ENCODE measurements at regions not wholly inside any gene's neighbourhood (a gene's known extent, or its start where the extent isn't known, plus 50 kb on each side); places are given as distances from the start of the nearest gene placed in this dataset.

DNA sequence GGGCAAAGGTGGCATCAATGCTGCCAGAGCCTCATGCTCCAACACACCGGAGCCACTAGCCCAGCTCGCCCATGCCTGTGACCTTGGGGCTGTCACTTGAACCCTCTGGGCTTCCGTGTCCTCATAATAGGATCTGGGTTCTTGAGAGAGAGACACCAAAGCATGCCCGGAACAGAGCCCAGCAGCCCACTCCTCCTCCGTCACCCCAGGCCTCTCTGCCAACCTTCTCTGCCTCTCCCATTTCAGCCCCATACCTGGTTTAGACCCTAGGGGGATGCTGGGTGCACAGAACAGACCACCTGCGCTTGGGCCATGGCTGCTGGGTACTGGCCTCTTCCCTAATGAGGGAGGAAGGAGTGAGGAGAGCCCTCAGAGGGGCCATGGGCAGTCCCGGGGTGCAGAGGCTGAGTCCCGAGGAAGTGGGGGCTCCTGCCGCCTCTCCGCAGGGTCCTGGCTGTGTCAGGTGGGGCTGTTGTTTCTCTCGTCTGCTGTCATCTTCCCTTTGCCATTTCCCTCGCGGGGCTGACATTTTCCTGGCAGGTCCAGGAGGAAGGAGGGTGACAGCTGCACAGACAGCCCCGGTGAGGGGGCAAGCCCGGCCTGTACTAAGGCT, 172.4 kb upstream of the RTL1 start:
- TF ChIP-seq POLR2AphosphoS5 (IDR thresholded peaks at IDR 0.05; ENCODE audit: low read depth, low read length) = no peak
- TF ChIP-seq, protein P1, sequence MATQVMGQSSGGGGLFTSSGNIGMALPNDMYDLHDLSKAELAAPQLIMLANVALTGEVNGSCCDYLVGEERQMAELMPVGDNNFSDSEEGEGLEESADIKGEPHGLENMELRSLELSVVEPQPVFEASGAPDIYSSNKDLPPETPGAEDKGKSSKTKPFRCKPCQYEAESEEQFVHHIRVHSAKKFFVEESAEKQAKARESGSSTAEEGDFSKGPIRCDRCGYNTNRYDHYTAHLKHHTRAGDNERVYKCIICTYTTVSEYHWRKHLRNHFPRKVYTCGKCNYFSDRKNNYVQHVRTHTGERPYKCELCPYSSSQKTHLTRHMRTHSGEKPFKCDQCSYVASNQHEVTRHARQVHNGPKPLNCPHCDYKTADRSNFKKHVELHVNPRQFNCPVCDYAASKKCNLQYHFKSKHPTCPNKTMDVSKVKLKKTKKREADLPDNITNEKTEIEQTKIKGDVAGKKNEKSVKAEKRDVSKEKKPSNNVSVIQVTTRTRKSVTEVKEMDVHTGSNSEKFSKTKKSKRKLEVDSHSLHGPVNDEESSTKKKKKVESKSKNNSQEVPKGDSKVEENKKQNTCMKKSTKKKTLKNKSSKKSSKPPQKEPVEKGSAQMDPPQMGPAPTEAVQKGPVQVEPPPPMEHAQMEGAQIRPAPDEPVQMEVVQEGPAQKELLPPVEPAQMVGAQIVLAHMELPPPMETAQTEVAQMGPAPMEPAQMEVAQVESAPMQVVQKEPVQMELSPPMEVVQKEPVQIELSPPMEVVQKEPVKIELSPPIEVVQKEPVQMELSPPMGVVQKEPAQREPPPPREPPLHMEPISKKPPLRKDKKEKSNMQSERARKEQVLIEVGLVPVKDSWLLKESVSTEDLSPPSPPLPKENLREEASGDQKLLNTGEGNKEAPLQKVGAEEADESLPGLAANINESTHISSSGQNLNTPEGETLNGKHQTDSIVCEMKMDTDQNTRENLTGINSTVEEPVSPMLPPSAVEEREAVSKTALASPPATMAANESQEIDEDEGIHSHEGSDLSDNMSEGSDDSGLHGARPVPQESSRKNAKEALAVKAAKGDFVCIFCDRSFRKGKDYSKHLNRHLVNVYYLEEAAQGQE (IDR thresholded peaks at IDR 0.05; ENCODE audit: insufficient read depth in 1 of 2, low read depth in 2 of 2, low read length in 2 of 2) = no peak

- TF ChIP-seq SIN3A (IDR thresholded peaks at IDR 0.05; ENCODE audit: borderline replicate concordance, insufficient read depth, low read length) = no peak
Observed at GRCh38 chr14:101076451-101077198, 173.1 kb upstream of the RTL1 start.

GRCh38 chr14:101077481-101078074, 174.1 kb upstream of the RTL1 start:
- TF ChIP-seq, protein P1 (IDR thresholded peaks at IDR 0.05; ENCODE audit: insufficient read depth in 1 of 2, low read depth in 2 of 2, low read length in 2 of 2) = no peak

- TF ChIP-seq POLR2AphosphoS5 (IDR thresholded peaks at IDR 0.05; ENCODE audit: low read depth, low read length) = no peak
- no peak for TF ChIP-seq TAF1 (IDR thresholded peaks at IDR 0.05; ENCODE audit: borderline replicate concordance, insufficient read depth, low read length)
- no peak for TF ChIP-seq FOXP2 (optimal IDR thresholded peaks at IDR 0.05; ENCODE audit: borderline replicate concordance, extremely low read depth, extremely low read length, insufficient read depth)
- TF ChIP-seq SIN3A (IDR thresholded peaks at IDR 0.05; ENCODE audit: borderline replicate concordance, insufficient read depth, low read length) = no peak
- TF ChIP-seq, protein P1 (IDR thresholded peaks at IDR 0.05; ENCODE audit: insufficient read depth in 1 of 2, low read depth in 2 of 2, low read length in 2 of 2) = no peak
Observed at GRCh38 chr14:101078170-101078891, 174.8 kb upstream of the RTL1 start.

GRCh38 chr14:101078892-101079221, 175.3 kb upstream of the RTL1 start:
- TF ChIP-seq TAF1 (IDR thresholded peaks at IDR 0.05; ENCODE audit: borderline replicate concordance, insufficient read depth, low read length) (no peak), FOXP2 (optimal IDR thresholded peaks at IDR 0.05; ENCODE audit: borderline replicate concordance, extremely low read depth, extremely low read length, insufficient read depth) (no peak), POLR2AphosphoS5 (IDR thresholded peaks at IDR 0.05; ENCODE audit: low read depth, low read length) (no peak), SIN3A (IDR thresholded peaks at IDR 0.05; ENCODE audit: borderline replicate concordance, insufficient read depth, low read length) (no peak)
- TF ChIP-seq, protein P1 (IDR thresholded peaks at IDR 0.05; ENCODE audit: insufficient read depth in 1 of 2, low read depth in 2 of 2, low read length in 2 of 2) = no peak

Measured in PFSK-1 (cell line).